Astrocyte of the cerebellum (primary cell): ENCODE measurements at regions not wholly inside any gene's neighbourhood (a gene's known extent, or its start where the extent isn't known, plus 50 kb on each side); places are given as distances from the start of the nearest gene placed in this dataset.

Experiments used
- DNase-seq: peaks from one replicate; pipeline ENCODE4 v3.0.0-alpha.2; 2011; ENCODE audit warnings: low read depth
- H3K4me3 ChIP-seq: 2 replicates; pipeline ENCODE4 v1.5.1; 2011; ENCODE audit warnings: mild to moderate bottlenecking, low read depth, low read length, moderate library complexity
- in situ Hi-C: cut with HindIII; loops from 2 replicates; pipeline ENCODE4 v1.10.0; 2017; ENCODE audit warnings: low sequenced_read_pairs
- TF ChIP-seq, protein P1 (sequence below): IDR thresholded peaks from 2 replicates; pipeline ENCODE4 v1.5.1; 2012; ENCODE audit warnings: low read length, low read depth, moderate library complexity, mild to moderate bottlenecking; ENCODE audit errors: missing control alignments

DNA sequence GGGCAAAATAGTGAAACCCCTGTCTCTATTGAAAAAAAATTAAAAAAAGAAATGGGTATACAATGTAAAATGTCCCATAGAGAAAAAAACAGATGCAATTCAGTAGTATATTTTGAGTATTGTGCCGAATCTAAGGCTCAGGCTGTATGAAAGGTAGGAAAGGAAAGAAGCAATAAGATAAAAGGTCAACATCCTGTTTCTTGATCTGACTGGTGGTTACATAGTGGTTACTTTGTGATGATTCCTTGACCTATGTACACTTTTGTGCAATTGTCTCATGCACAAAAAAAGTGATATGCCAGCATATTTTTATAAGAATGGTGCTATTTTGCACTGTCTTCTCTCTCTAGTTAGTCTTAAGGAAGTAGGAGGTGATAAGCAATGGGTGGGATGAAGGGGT lies 1333.7 kb upstream of the TMEFF2 start:
- no peak for DNase-seq
- TF ChIP-seq, protein P1, sequence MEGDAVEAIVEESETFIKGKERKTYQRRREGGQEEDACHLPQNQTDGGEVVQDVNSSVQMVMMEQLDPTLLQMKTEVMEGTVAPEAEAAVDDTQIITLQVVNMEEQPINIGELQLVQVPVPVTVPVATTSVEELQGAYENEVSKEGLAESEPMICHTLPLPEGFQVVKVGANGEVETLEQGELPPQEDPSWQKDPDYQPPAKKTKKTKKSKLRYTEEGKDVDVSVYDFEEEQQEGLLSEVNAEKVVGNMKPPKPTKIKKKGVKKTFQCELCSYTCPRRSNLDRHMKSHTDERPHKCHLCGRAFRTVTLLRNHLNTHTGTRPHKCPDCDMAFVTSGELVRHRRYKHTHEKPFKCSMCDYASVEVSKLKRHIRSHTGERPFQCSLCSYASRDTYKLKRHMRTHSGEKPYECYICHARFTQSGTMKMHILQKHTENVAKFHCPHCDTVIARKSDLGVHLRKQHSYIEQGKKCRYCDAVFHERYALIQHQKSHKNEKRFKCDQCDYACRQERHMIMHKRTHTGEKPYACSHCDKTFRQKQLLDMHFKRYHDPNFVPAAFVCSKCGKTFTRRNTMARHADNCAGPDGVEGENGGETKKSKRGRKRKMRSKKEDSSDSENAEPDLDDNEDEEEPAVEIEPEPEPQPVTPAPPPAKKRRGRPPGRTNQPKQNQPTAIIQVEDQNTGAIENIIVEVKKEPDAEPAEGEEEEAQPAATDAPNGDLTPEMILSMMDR = no peak
- in situ Hi-C loops = no loop called here
- no peak overlapping the region for H3K4me3 ChIP-seq

DNA sequence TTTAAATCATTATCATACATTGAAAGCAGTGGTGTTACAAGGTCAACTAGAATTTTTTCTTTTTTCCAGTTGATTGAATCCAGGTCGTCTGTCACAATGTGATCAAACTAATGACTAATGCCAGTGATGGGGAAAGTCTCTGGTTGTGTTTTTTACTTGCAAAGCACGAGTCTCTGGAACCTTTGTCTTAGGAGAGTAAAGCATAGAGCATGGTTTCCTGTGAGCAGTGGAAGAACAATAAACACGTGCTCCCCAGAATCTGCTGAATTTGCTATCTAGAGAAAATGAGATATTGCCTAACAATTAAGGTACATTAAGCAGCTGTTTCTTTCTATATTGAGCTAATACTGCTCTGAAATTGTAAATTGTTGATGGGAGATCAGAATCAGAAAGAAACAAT lies 1332.4 kb upstream of the TMEFF2 start:
- no peak overlapping the region for H3K4me3 ChIP-seq
- TF ChIP-seq, protein P1 = no peak
- in situ Hi-C loops = no loop called here
- no peak for DNase-seq

DNA sequence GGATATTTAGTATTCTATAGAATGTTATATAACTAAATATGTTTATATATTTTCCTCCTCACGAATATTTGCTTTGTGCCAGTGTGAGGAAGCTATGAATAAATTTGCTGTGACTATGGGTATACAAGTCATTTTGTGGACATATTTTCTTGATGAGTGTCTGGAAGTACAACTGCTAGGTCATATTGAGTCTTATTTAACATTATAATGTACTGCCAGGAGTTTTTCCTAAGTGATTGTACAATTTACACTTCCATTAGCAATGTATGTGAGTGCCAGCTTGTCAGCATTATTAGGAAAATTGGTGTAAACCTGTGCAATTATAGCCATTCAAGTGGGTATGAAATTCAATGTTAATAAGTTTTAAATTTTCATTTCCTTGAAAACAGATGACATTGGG lies 1328.9 kb upstream of the TMEFF2 start:
- no peak overlapping the region for H3K4me3 ChIP-seq
- in situ Hi-C loops = no loop called here
- TF ChIP-seq, protein P1 = no peak
- DNase-seq = no peak

DNA sequence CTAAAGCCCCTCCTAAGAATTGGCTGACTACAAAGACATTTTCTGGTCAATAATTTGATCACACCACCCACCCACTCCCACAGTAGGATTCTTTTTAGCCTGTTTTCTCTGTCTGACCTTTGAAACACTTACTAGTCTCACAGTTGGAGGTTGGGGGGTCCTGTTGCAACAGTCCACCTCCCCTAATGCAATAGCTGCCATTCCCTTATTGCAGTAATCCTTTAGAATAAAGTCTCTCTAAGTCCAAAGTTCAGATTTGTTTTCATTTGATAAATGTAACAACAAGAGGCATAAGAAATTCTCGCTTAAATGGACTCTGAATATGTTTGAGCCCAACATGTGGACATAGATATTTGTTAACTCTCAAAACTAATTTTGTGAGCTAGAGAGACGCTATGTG lies 1326.8 kb upstream of the TMEFF2 start:
- in situ Hi-C loops = no loop called here
- no peak for DNase-seq
- H3K4me3 ChIP-seq = no peak overlapping the region
- TF ChIP-seq, protein P1 = no peak

DNA sequence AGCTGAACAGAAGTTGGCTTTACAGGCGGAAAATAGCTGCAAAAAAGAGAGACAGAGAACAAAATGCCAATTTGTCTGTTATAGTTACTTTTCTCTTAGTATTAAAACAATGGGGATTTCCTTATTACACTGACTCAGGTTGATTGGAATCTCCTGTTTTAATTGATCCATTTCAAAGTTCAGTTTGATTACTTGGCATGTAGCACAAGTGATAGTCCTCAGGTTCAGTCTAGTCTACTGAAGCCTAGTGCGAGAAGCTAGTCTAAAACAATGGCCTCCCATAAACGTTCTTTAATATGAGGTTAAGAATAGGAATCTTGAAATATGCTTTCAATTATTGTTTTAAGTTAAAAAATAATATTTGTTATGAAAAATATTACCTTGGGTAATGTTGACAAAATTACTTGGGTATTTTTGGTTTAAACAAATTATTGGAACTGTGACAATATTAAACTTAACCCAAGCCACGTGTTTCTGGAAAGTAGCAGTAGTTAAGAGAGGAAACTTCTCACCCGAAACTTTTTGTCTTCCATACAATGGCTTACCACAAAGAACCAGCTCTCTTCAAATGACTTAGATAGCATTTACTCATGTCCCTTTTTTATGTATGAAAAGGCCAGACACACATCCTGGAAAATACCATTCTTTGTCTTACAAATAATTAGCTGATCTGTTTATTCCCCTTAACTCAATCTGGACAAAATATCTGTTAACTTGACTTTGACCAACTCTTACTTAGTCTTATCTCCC lies 1326.2 kb upstream of the TMEFF2 start:
- no peak overlapping the region for H3K4me3 ChIP-seq
- in situ Hi-C loops = no loop called here
- DNase-seq = no peak
- TF ChIP-seq, protein P1 = no peak

DNA sequence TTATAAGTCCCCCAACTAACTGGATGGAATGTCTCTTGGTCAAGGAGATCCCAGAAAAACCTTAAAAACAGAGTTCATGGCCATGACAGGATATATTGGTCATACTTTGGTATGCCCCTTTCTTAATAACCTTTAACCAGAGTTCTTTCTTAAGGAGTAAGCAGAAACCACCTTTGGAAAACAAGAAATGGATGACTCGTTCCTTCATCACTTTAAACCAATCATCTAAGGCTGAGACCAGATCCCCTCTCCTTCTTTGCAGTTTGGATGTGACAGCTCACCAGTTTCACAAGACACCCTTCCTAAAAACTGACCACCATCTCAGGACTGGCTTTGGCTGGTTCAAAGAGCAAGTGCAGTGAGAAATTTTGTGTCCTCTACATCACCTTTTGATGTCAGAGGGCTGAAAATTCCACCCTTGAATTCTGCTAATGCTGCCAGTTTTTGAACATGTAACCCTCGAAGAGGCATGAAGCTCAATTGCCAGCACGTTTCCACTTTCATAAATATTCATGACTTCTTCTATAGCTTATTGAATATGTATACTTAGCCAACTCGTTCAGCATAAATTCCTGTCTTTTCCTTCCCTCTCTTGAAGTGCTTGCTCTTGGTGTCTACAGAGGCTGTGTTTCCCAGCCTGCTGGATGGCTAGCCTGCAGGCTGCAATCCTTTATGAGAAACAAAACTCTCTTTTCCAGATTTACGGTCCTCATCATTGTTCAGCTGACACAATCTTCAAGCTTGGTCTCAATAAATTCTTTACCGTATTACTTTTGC lies 1323.5 kb upstream of the TMEFF2 start:
- DNase-seq = peak; percentile 57
- TF ChIP-seq, protein P1 = no peak
- in situ Hi-C loops = no loop called here
- no peak overlapping the region for H3K4me3 ChIP-seq
